ENCODE measurements at regions not wholly inside any gene's neighbourhood (a gene's known extent, or its start where the extent isn't known, plus 50 kb on each side); places are given as distances from the start of the nearest gene placed in this dataset.

DNA sequence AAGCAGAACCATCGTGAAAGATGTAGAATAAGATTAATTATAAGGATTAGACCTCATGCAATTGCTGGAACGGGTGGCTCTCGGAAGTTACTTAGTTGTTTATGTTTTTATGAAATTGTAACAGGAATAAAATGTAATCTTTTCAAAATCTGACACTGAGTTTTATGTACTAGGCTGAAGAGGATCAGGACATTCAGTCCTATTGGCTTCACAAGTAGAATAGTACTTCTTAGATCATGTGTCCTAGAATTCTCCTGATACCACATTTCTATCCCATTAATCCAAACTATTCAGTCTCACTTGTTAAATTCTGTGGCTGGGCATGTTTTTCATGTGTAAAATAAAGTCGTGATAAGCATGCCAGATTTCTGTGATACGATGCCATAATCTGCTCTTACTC lies 423.5 kb upstream of the OR4E1 start:
- 38 to 46% methylated on average over 5 of the region's 5 CpGs for WGBS, 2 donors
- H3K27ac ChIP-seq, result no peak overlapping the region
- TF ChIP-seq POLR2A (IDR thresholded peaks at IDR 0.05), result no peak
- TF ChIP-seq, protein P1, sequence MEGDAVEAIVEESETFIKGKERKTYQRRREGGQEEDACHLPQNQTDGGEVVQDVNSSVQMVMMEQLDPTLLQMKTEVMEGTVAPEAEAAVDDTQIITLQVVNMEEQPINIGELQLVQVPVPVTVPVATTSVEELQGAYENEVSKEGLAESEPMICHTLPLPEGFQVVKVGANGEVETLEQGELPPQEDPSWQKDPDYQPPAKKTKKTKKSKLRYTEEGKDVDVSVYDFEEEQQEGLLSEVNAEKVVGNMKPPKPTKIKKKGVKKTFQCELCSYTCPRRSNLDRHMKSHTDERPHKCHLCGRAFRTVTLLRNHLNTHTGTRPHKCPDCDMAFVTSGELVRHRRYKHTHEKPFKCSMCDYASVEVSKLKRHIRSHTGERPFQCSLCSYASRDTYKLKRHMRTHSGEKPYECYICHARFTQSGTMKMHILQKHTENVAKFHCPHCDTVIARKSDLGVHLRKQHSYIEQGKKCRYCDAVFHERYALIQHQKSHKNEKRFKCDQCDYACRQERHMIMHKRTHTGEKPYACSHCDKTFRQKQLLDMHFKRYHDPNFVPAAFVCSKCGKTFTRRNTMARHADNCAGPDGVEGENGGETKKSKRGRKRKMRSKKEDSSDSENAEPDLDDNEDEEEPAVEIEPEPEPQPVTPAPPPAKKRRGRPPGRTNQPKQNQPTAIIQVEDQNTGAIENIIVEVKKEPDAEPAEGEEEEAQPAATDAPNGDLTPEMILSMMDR (IDR thresholded peaks at IDR 0.05), result no peak

DNA sequence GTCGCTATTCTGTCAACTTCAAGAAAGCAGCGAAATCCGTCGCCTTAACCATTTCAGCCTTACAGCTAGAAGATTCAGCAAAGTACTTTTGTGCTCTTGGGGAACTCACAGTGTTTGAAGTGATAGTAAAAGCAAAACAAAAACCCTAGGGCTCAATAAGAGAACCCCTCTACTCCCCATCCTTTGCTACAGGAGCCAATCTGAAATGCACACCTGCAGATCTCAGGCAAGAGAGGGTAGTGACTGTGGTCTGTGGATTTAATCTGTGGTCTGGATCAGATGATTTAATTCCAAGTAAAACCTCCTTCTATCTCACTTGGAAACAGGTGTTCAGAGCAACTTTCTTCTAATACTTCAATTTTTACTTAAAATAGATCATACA lies 422.9 kb upstream of the OR4E1 start:
- intact Hi-C loops (cut with DNase I; ENCODE audit: low total_unique reads), result no loop called here
- Histone ChIP-seq H3K27me3 (no peaks in the 10 kb centered on the region), H3K4me3 (no peak overlapping the region), H3K36me3 (ENCODE audit: low read depth, missing control alignments) (no peaks in the 10 kb centered on the region), H3K9me3 (no peaks in the 10 kb centered on the region), H3K4me1 (peaks cover 4% of the 10 kb centered on the region), H3K27ac (no peak overlapping the region)
- TF ChIP-seq, protein P1 (IDR thresholded peaks at IDR 0.05), result no peak
- TF ChIP-seq POLR2A (IDR thresholded peaks at IDR 0.05), result no peak
- no peak for DNase-seq
- WGBS, 2 donors, result 70 to 75% methylated on average over 4 of the region's 4 CpGs

More for the DNA sequence above, 423.5 kb upstream of the OR4E1 start:
- Histone ChIP-seq H3K36me3 (ENCODE audit: low read depth, missing control alignments) (no peaks in the 10 kb centered on the region), H3K9me3 (no peaks in the 10 kb centered on the region), H3K4me3 (no peak overlapping the region), H3K27me3 (no peaks in the 10 kb centered on the region), H3K4me1 (peaks cover 4% of the 10 kb centered on the region)
- intact Hi-C loops (cut with DNase I; ENCODE audit: low total_unique reads), result no loop called here
- no peak for DNase-seq

DNA sequence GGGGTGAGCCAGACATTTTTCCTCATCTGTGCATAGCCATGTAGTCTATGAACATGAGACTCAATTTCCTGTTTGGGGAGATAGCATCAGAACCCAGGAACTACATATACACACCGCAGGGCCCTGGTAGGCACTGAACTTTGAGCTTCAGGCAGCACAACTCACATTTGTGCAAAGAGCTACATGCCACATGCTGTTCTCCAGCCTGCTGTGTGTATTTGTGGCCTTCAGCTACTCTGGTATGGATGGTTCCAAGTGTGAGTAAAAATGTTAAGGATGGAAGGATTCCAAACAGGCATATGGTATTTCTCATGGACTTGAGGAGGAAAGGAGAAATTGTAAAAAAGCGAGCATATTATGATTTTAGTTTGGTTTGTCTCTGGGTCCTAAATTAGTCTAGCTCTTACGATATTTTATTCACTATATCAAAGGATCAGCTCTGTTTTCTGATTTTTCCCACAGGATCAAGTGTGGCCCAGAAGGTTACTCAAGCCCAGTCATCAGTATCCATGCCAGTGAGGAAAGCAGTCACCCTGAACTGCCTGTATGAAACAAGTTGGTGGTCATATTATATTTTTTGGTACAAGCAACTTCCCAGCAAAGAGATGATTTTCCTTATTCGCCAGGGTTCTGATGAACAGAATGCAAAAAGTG lies 422.4 kb upstream of the OR4E1 start:
- TF ChIP-seq, protein P1 (IDR thresholded peaks at IDR 0.05), result no peak
- TF ChIP-seq POLR2A (IDR thresholded peaks at IDR 0.05), result no peak
- Histone ChIP-seq H3K27ac (no peak overlapping the region), H3K36me3 (ENCODE audit: low read depth, missing control alignments) (no peaks in the 10 kb centered on the region), H3K27me3 (no peaks in the 10 kb centered on the region), H3K4me3 (no peak overlapping the region), H3K4me1 (peaks cover 4% of the 10 kb centered on the region), H3K9me3 (no peaks in the 10 kb centered on the region)
- no peak for DNase-seq
- WGBS, 2 donors, result 52 to 64% methylated on average over 4 of the region's 4 CpGs
- intact Hi-C loops (cut with DNase I; ENCODE audit: low total_unique reads), result no loop called here

DNA sequence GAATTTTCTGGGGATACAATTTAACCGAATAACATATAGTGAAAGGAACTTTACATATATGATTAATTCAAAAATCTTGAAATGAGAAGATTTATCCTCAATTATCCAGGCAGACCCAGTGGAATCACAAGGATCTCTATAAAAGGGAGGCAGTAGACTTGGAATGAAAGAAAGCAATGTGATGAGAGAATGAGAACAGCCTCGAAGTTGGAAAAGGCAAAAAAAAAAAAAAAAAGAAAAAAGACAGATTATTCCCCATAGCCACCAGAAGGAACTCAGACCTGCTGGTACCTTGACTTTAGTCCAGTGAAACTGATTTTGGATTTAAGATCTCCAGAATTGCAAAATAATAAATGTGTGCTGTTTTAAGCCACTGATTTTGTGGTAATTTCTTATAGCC lies 416.3 kb upstream of the OR4E1 start:
- WGBS, 2 donors, result 78 to 79% methylated on average over 2 of the region's 2 CpGs
- Histone ChIP-seq H3K4me1 (no peaks in the 10 kb centered on the region), H3K27me3 (no peaks in the 10 kb centered on the region), H3K9me3 (no peaks in the 10 kb centered on the region), H3K27ac (no peak overlapping the region), H3K4me3 (no peak overlapping the region), H3K36me3 (ENCODE audit: low read depth, missing control alignments) (no peaks in the 10 kb centered on the region)
- no peak for DNase-seq
- TF ChIP-seq, protein P1 (IDR thresholded peaks at IDR 0.05), result no peak
- no peak for TF ChIP-seq POLR2A (IDR thresholded peaks at IDR 0.05)
- intact Hi-C loops (cut with DNase I; ENCODE audit: low total_unique reads), result no loop called here
